ENCODE measurements at regions not wholly inside any gene's neighbourhood (a gene's known extent, or its start where the extent isn't known, plus 50 kb on each side); places are given as distances from the start of the nearest gene placed in this dataset.

GRCh38 chr11:128164080-128164741, 423.1 kb downstream of the ETS1 start:
- DNase-seq (ENCODE audit: low read depth), result no peak

GRCh38 chr11:128161994-128162393, 425.4 kb downstream of the ETS1 start:
- no peak overlapping the region for H3K4me3 ChIP-seq (replicated peaks; ENCODE audit: low read depth, low read length)
- TF ChIP-seq, protein P1, sequence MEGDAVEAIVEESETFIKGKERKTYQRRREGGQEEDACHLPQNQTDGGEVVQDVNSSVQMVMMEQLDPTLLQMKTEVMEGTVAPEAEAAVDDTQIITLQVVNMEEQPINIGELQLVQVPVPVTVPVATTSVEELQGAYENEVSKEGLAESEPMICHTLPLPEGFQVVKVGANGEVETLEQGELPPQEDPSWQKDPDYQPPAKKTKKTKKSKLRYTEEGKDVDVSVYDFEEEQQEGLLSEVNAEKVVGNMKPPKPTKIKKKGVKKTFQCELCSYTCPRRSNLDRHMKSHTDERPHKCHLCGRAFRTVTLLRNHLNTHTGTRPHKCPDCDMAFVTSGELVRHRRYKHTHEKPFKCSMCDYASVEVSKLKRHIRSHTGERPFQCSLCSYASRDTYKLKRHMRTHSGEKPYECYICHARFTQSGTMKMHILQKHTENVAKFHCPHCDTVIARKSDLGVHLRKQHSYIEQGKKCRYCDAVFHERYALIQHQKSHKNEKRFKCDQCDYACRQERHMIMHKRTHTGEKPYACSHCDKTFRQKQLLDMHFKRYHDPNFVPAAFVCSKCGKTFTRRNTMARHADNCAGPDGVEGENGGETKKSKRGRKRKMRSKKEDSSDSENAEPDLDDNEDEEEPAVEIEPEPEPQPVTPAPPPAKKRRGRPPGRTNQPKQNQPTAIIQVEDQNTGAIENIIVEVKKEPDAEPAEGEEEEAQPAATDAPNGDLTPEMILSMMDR (IDR thresholded peaks at IDR 0.05; ENCODE audit: low read length, missing control alignments), result no peak
- no peak for DNase-seq (ENCODE audit: low read depth)

More at GRCh38 chr11:128164080-128164741, 423.1 kb downstream of the ETS1 start:
- H3K4me3 ChIP-seq (replicated peaks; ENCODE audit: low read depth, low read length), result no peak overlapping the region
- TF ChIP-seq, protein P1 (IDR thresholded peaks at IDR 0.05; ENCODE audit: low read length, missing control alignments), result no peak

- TF ChIP-seq, protein P1 (IDR thresholded peaks at IDR 0.05; ENCODE audit: low read length, missing control alignments), result no peak
- no peak for DNase-seq (ENCODE audit: low read depth)
Measured at GRCh38 chr11:128161436-128161835, 425.9 kb downstream of the ETS1 start.

DNA sequence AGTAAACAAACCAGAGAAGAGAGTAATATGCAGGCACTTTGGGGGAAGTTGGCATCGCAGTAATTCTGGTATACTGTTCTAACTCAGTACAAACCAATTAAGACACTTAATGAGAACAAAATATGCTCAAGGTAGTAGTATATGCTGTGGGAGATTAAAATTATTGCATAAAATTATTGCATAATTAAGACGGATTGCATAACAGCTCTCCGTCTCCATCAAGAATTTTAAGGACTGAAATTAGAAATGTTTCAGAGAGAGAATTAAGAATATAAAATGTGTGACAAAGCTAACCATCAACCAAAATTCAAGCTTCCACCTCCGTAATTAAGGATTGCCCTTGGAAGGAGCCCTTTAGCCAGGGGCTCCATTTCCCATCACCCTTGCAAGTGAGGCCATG, 428.5 kb downstream of the ETS1 start:
- TF ChIP-seq, protein P1 (IDR thresholded peaks at IDR 0.05; ENCODE audit: low read length, missing control alignments), result no peak
- no peak overlapping the region for H3K4me3 ChIP-seq (replicated peaks; ENCODE audit: low read depth, low read length)
- no peak for DNase-seq (ENCODE audit: low read depth)

More at GRCh38 chr11:128161436-128161835, 425.9 kb downstream of the ETS1 start:
- no peak overlapping the region for H3K4me3 ChIP-seq (replicated peaks; ENCODE audit: low read depth, low read length)

- peak; percentile 89 for DNase-seq (ENCODE audit: low read depth)
- TF ChIP-seq, protein P1 (IDR thresholded peaks at IDR 0.05; ENCODE audit: low read length, missing control alignments), result peak; percentile 75
- peak overlapping the region; percentile 34 for H3K4me3 ChIP-seq (replicated peaks; ENCODE audit: low read depth, low read length)
Measured at GRCh38 chr11:128157423-128158298, 429.7 kb downstream of the ETS1 start.

GRCh38 chr11:128156486-128156885, 430.9 kb downstream of the ETS1 start:
- no peak overlapping the region for H3K4me3 ChIP-seq (replicated peaks; ENCODE audit: low read depth, low read length)
- TF ChIP-seq, protein P1 (IDR thresholded peaks at IDR 0.05; ENCODE audit: low read length, missing control alignments), result no peak
- DNase-seq (ENCODE audit: low read depth), result no peak

Data from fibroblast of pulmonary artery (primary cell).